Endodermal cell (in vitro differentiated cells): ENCODE measurements at regions not wholly inside any gene's neighbourhood (a gene's known extent, or its start where the extent isn't known, plus 50 kb on each side); places are given as distances from the start of the nearest gene placed in this dataset.

Experiments used
- DNase-seq: peaks from one replicate; pipeline ENCODE4 v3.0.0-alpha.2; 2017
- H3K27ac ChIP-seq: 2 replicates; pipeline ENCODE4 v1.5.1; 2013; ENCODE audit warnings: mild to moderate bottlenecking, low read depth, low read length, moderate library complexity
- H3K27me3 ChIP-seq: 2 replicates; pipeline ENCODE4 v1.6.1; 2013; ENCODE audit warnings: mild to moderate bottlenecking, low read length, moderate library complexity; ENCODE audit not compliant: insufficient read depth, control insufficient read depth, poor library complexity, severe bottlenecking
- H3K36me3 ChIP-seq: 2 replicates; pipeline ENCODE4 v1.7.0; 2013; ENCODE audit warnings: mild to moderate bottlenecking, low read length, moderate library complexity; ENCODE audit not compliant: control insufficient read depth, insufficient read depth
- H3K4me1 ChIP-seq: one replicate; pipeline ENCODE4 v1.7.0; 2013; ENCODE audit warnings: low read length; ENCODE audit not compliant: control insufficient read depth, insufficient read depth
- H3K4me3 ChIP-seq: 2 replicates; pipeline ENCODE4 v1.5.1; 2013; ENCODE audit warnings: mild to moderate bottlenecking, low read length, moderate library complexity
- H3K9ac ChIP-seq: 2 replicates; pipeline ENCODE4 v1.6.1; 2013; ENCODE audit warnings: mild to moderate bottlenecking, low read length, moderate library complexity; ENCODE audit not compliant: poor library complexity, severe bottlenecking; ENCODE audit errors: extremely low read depth
- H3K9me3 ChIP-seq: 2 replicates; pipeline ENCODE4 v1.6.1; 2013; ENCODE audit warnings: mild to moderate bottlenecking, low read length, moderate library complexity; ENCODE audit not compliant: control insufficient read depth
- H3K27ac Mint-ChIP-seq: 2 replicates; pipeline ENCODE4 v1.8.0; 2020; ENCODE audit warnings: mixed read lengths
- H3K27me3 Mint-ChIP-seq: 2 replicates; pipeline ENCODE4 v1.8.0; 2021; ENCODE audit warnings: mild to moderate bottlenecking, mixed read lengths; ENCODE audit not compliant: insufficient read depth
- H3K36me3 Mint-ChIP-seq: 2 replicates; pipeline ENCODE4 v1.8.0; 2020; ENCODE audit warnings: low read depth, mixed read lengths
- H3K4me1 Mint-ChIP-seq: 2 replicates; pipeline ENCODE4 v1.8.0; 2020; ENCODE audit warnings: mixed read lengths
- H3K4me3 Mint-ChIP-seq: 2 replicates; pipeline ENCODE4 v1.8.0; 2020; ENCODE audit warnings: mild to moderate bottlenecking, moderate library complexity, mixed read lengths
- H3K9me3 Mint-ChIP-seq: 2 replicates; pipeline ENCODE4 v1.8.0; 2020; ENCODE audit warnings: mild to moderate bottlenecking, mixed read lengths
- CTCF ChIP-seq: fragments of 200-600 bp; sonication (generic); conservative IDR thresholded peaks from 2 replicates; pipeline ENCODE4 v1.5.0; 2021; ENCODE audit warnings: antibody characterized with exemption, mild to moderate bottlenecking
- WGBS, 2 experiments: methylation state at CpG; one replicate each; pipeline versions ENCODE4 v1.1.5 to v1.1.7; 2013; ENCODE audit warnings: missing lambda C conversion rate in 2 of 2, mixed read lengths in 1 of 2; ENCODE audit not compliant: insufficient coverage in 1 of 2, insufficient read length in 1 of 2; 5-methylcytosine and 5-hydroxymethylcytosine counted together

- no peak for TF ChIP-seq CTCF
- WGBS, 2 experiments: 88 to 96% methylated on average over 10 to 13 of the region's 13 CpGs
- Mint-ChIP-seq H3K27me3 (peaks cover 1% of the 10 kb centered on the region), H3K4me1 (no peaks in the 10 kb centered on the region), H3K9me3 (peaks cover 4% of the 10 kb centered on the region), H3K36me3 (no peaks in the 10 kb centered on the region), H3K4me3 (no peak overlapping the region), H3K27ac (no peak overlapping the region)
- no peak overlapping the region for H3K9ac ChIP-seq
- peak; percentile 57 for DNase-seq
- H3K36me3 ChIP-seq: no peaks in the 10 kb centered on the region
- no peaks in the 10 kb centered on the region for H3K4me1 ChIP-seq
- no peak overlapping the region for H3K27ac ChIP-seq
- no peak overlapping the region for H3K4me3 ChIP-seq
- no peaks in the 10 kb centered on the region for H3K9me3 ChIP-seq
- H3K27me3 ChIP-seq: no peaks in the 10 kb centered on the region
These were observed 181.4 kb downstream of the GAS1 start for GRCh38 chr9:86765746-86766430.

GRCh38 chr9:86764671-86765343 lies 182.5 kb downstream of the GAS1 start:
- H3K36me3 Mint-ChIP-seq: no peaks in the 10 kb centered on the region
- H3K4me1 Mint-ChIP-seq: no peaks in the 10 kb centered on the region
- Histone ChIP-seq H3K27me3 (no peaks in the 10 kb centered on the region), H3K36me3 (no peaks in the 10 kb centered on the region), H3K4me3 (no peak overlapping the region), H3K27ac (no peak overlapping the region), H3K4me1 (no peaks in the 10 kb centered on the region), H3K9ac (no peak overlapping the region), H3K9me3 (no peaks in the 10 kb centered on the region)
- H3K9me3 Mint-ChIP-seq: peaks cover 4% of the 10 kb centered on the region
- DNase-seq: no peak
- TF ChIP-seq CTCF: no peak
- H3K4me3 Mint-ChIP-seq: no peak overlapping the region
- H3K27me3 Mint-ChIP-seq: peaks cover 1% of the 10 kb centered on the region
- WGBS, 2 experiments: 94 to 95% methylated on average over 12 to 13 of the region's 13 CpGs
- H3K27ac Mint-ChIP-seq: no peak overlapping the region

- no peaks in the 10 kb centered on the region for H3K4me1 ChIP-seq
- peaks cover 4% of the 10 kb centered on the region for H3K9me3 Mint-ChIP-seq
- H3K9ac ChIP-seq: no peak overlapping the region
- H3K27me3 ChIP-seq: no peaks in the 10 kb centered on the region
- no peak overlapping the region for H3K4me3 Mint-ChIP-seq
- no peaks in the 10 kb centered on the region for H3K9me3 ChIP-seq
- H3K36me3 Mint-ChIP-seq: no peaks in the 10 kb centered on the region
- no peak for DNase-seq
- peaks cover 1% of the 10 kb centered on the region for H3K27me3 Mint-ChIP-seq
- H3K27ac Mint-ChIP-seq: no peak overlapping the region
- H3K4me1 Mint-ChIP-seq: no peaks in the 10 kb centered on the region
- TF ChIP-seq CTCF: no peak
- no peak overlapping the region for H3K4me3 ChIP-seq
- H3K27ac ChIP-seq: no peak overlapping the region
- H3K36me3 ChIP-seq: no peaks in the 10 kb centered on the region
- WGBS, 2 experiments: 92 to 93% methylated on average over 6 to 11 of the region's 11 CpGs
These were observed 183.1 kb downstream of the GAS1 start for GRCh38 chr9:86764221-86764624.
